ENCODE measurements at regions not wholly inside any gene's neighbourhood (a gene's known extent, or its start where the extent isn't known, plus 50 kb on each side); places are given as distances from the start of the nearest gene placed in this dataset.

GRCh38 chr7:106392144-106392543, 107.4 kb upstream of the NAMPT start:
- Mint-ChIP-seq H3K27ac (ENCODE audit: unreplicated experiment) (no peak overlapping the region), H3K27me3 (ENCODE audit: unreplicated experiment) (no peaks in the 10 kb centered on the region), H3K4me3 (ENCODE audit: low read depth, unreplicated experiment) (no peak overlapping the region), H3K9me3 (ENCODE audit: low read depth, unreplicated experiment) (peaks cover 9% of the 10 kb centered on the region), H3K36me3 (ENCODE audit: insufficient read depth, unreplicated experiment) (no peaks in the 10 kb centered on the region), H3K4me1 (ENCODE audit: low read depth, unreplicated experiment) (no peaks in the 10 kb centered on the region)
- CTCF ChIA-PET: no interaction called here
- intact Hi-C loops (cut with micrococcal nuclease; ENCODE audit: unreplicated experiment): no loop called here
- BruUV-seq (replicated peaks): no TSS peak
- no peak for DNase-seq
- no peak for TF ChIP-seq CTCF (IDR thresholded peaks at IDR 0.05; ENCODE audit: unreplicated experiment)

GRCh38 chr7:106386958-106387357, 102.2 kb upstream of the NAMPT start:
- BruUV-seq (replicated peaks): no TSS peak
- TF ChIP-seq CTCF (IDR thresholded peaks at IDR 0.05; ENCODE audit: unreplicated experiment): no peak
- no peak overlapping the region for H3K27ac Mint-ChIP-seq (ENCODE audit: unreplicated experiment)
- H3K36me3 Mint-ChIP-seq (ENCODE audit: insufficient read depth, unreplicated experiment): no peaks in the 10 kb centered on the region
- H3K27me3 Mint-ChIP-seq (ENCODE audit: unreplicated experiment): no peaks in the 10 kb centered on the region
- intact Hi-C loops (cut with micrococcal nuclease; ENCODE audit: unreplicated experiment): no loop called here
- no peak overlapping the region for H3K4me3 Mint-ChIP-seq (ENCODE audit: low read depth, unreplicated experiment)
- DNase-seq: no peak
- no peaks in the 10 kb centered on the region for H3K9me3 Mint-ChIP-seq (ENCODE audit: low read depth, unreplicated experiment)
- CTCF ChIA-PET: no interaction called here
- H3K4me1 Mint-ChIP-seq (ENCODE audit: low read depth, unreplicated experiment): no peaks in the 10 kb centered on the region

DNA sequence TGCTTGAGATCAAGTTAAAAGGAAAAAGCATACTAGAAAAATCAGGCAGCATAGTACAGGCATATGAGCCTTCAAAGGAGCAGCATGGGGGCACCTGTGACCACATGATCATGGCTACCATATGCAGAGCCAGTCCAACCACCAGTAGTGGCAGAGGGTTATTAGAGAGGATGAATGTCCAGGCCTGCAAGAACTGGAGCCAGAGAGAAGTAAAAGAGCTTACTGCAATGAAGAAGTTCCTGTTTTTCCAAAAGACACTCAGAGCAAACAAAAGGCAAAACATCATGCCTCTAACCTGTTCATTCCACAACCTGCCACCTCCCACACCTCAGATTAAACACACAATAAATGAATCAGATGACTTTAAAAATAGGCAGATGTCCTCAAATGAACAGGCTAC, 99.6 kb upstream of the NAMPT start:
- no peaks in the 10 kb centered on the region for H3K9me3 Mint-ChIP-seq (ENCODE audit: low read depth, unreplicated experiment)
- no peak overlapping the region for H3K4me3 Mint-ChIP-seq (ENCODE audit: low read depth, unreplicated experiment)
- no peak for TF ChIP-seq CTCF (IDR thresholded peaks at IDR 0.05; ENCODE audit: unreplicated experiment)
- no peaks in the 10 kb centered on the region for H3K4me1 Mint-ChIP-seq (ENCODE audit: low read depth, unreplicated experiment)
- H3K27me3 Mint-ChIP-seq (ENCODE audit: unreplicated experiment): no peaks in the 10 kb centered on the region
- CTCF ChIA-PET: interaction anchor here (0.6 kb wide), 3 partner anchors 21 to 1319 kb away, joined by 3 to 4 read pairs (median 4); partner anchors contain the start of gene SYPL1
- intact Hi-C loops (cut with micrococcal nuclease; ENCODE audit: unreplicated experiment): no loop called here
- no peak overlapping the region for H3K27ac Mint-ChIP-seq (ENCODE audit: unreplicated experiment)
- no peak for DNase-seq
- no peaks in the 10 kb centered on the region for H3K36me3 Mint-ChIP-seq (ENCODE audit: insufficient read depth, unreplicated experiment)
- no TSS peak for BruUV-seq (replicated peaks)

GRCh38 chr7:106382929-106383328, 98.1 kb upstream of the NAMPT start:
- CTCF ChIA-PET: no interaction called here
- Mint-ChIP-seq H3K36me3 (ENCODE audit: insufficient read depth, unreplicated experiment) (no peaks in the 10 kb centered on the region), H3K4me1 (ENCODE audit: low read depth, unreplicated experiment) (peaks cover 2% of the 10 kb centered on the region), H3K4me3 (ENCODE audit: low read depth, unreplicated experiment) (no peak overlapping the region), H3K27ac (ENCODE audit: unreplicated experiment) (no peak overlapping the region), H3K27me3 (ENCODE audit: unreplicated experiment) (no peaks in the 10 kb centered on the region), H3K9me3 (ENCODE audit: low read depth, unreplicated experiment) (no peaks in the 10 kb centered on the region)
- intact Hi-C loops (cut with micrococcal nuclease; ENCODE audit: unreplicated experiment): no loop called here
- BruUV-seq (replicated peaks): no TSS peak
- no peak for DNase-seq
- TF ChIP-seq CTCF (IDR thresholded peaks at IDR 0.05; ENCODE audit: unreplicated experiment): no peak

DNA sequence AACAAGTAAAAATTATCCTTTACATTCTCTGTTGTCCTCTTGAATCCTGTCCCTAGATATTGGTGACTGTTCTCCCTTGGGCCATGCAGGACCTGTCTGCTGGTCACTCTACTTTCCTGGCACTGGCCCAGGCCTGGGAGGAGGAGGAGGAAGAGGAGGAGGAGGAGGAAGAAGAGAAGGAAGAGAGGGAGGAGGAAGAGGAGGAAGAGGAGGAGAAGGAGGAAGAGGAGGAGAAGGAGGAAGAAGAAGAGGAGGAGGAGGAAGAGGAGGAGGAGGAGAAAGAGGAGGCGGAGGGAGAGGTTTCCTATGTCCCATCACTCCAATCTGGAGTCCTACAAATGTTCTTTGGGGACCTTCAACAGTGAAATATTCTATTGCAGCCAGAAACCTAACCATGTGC, 97.3 kb upstream of the NAMPT start:
- peaks cover 8% of the 10 kb centered on the region for H3K4me1 Mint-ChIP-seq (ENCODE audit: low read depth, unreplicated experiment)
- no peak overlapping the region for H3K27ac Mint-ChIP-seq (ENCODE audit: unreplicated experiment)
- CTCF ChIA-PET: no interaction called here
- no peak for TF ChIP-seq CTCF (IDR thresholded peaks at IDR 0.05; ENCODE audit: unreplicated experiment)
- no peaks in the 10 kb centered on the region for H3K9me3 Mint-ChIP-seq (ENCODE audit: low read depth, unreplicated experiment)
- no peak overlapping the region for H3K4me3 Mint-ChIP-seq (ENCODE audit: low read depth, unreplicated experiment)
- BruUV-seq (replicated peaks): no TSS peak
- no peak for DNase-seq
- intact Hi-C loops (cut with micrococcal nuclease; ENCODE audit: unreplicated experiment): no loop called here
- no peaks in the 10 kb centered on the region for H3K27me3 Mint-ChIP-seq (ENCODE audit: unreplicated experiment)
- no peaks in the 10 kb centered on the region for H3K36me3 Mint-ChIP-seq (ENCODE audit: insufficient read depth, unreplicated experiment)

Measured in Calu3 (cell line).